ENCODE measurements at regions not wholly inside any gene's neighbourhood (a gene's known extent, or its start where the extent isn't known, plus 50 kb on each side); places are given as distances from the start of the nearest gene placed in this dataset.

DNA sequence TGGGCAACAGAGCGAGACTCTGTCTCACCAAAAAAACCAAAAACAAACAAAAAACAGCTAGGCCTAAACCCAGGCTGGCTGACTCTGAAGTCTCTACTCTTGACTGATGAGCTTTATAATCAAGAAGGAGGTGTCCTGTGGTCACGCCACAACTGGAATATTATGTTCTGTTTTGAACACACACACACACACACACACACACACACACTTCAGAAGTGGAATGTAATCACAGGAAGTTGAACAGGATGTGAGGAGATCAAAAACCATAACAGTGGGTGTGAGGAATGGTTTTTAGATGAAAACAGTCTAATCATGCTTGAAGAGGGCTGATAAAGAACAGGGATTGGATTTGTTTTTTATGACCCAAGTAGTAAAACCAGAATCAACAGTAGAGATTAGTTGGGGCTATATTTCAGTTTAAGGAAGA is 51.1 kb upstream of the IL6 start (continued):
- TF ChIP-seq, protein P1, sequence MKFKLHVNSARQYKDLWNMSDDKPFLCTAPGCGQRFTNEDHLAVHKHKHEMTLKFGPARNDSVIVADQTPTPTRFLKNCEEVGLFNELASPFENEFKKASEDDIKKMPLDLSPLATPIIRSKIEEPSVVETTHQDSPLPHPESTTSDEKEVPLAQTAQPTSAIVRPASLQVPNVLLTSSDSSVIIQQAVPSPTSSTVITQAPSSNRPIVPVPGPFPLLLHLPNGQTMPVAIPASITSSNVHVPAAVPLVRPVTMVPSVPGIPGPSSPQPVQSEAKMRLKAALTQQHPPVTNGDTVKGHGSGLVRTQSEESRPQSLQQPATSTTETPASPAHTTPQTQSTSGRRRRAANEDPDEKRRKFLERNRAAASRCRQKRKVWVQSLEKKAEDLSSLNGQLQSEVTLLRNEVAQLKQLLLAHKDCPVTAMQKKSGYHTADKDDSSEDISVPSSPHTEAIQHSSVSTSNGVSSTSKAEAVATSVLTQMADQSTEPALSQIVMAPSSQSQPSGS (IDR thresholded peaks at IDR 0.05; ENCODE audit: low read length) = no peak
- TF ChIP-seq, protein P2, sequence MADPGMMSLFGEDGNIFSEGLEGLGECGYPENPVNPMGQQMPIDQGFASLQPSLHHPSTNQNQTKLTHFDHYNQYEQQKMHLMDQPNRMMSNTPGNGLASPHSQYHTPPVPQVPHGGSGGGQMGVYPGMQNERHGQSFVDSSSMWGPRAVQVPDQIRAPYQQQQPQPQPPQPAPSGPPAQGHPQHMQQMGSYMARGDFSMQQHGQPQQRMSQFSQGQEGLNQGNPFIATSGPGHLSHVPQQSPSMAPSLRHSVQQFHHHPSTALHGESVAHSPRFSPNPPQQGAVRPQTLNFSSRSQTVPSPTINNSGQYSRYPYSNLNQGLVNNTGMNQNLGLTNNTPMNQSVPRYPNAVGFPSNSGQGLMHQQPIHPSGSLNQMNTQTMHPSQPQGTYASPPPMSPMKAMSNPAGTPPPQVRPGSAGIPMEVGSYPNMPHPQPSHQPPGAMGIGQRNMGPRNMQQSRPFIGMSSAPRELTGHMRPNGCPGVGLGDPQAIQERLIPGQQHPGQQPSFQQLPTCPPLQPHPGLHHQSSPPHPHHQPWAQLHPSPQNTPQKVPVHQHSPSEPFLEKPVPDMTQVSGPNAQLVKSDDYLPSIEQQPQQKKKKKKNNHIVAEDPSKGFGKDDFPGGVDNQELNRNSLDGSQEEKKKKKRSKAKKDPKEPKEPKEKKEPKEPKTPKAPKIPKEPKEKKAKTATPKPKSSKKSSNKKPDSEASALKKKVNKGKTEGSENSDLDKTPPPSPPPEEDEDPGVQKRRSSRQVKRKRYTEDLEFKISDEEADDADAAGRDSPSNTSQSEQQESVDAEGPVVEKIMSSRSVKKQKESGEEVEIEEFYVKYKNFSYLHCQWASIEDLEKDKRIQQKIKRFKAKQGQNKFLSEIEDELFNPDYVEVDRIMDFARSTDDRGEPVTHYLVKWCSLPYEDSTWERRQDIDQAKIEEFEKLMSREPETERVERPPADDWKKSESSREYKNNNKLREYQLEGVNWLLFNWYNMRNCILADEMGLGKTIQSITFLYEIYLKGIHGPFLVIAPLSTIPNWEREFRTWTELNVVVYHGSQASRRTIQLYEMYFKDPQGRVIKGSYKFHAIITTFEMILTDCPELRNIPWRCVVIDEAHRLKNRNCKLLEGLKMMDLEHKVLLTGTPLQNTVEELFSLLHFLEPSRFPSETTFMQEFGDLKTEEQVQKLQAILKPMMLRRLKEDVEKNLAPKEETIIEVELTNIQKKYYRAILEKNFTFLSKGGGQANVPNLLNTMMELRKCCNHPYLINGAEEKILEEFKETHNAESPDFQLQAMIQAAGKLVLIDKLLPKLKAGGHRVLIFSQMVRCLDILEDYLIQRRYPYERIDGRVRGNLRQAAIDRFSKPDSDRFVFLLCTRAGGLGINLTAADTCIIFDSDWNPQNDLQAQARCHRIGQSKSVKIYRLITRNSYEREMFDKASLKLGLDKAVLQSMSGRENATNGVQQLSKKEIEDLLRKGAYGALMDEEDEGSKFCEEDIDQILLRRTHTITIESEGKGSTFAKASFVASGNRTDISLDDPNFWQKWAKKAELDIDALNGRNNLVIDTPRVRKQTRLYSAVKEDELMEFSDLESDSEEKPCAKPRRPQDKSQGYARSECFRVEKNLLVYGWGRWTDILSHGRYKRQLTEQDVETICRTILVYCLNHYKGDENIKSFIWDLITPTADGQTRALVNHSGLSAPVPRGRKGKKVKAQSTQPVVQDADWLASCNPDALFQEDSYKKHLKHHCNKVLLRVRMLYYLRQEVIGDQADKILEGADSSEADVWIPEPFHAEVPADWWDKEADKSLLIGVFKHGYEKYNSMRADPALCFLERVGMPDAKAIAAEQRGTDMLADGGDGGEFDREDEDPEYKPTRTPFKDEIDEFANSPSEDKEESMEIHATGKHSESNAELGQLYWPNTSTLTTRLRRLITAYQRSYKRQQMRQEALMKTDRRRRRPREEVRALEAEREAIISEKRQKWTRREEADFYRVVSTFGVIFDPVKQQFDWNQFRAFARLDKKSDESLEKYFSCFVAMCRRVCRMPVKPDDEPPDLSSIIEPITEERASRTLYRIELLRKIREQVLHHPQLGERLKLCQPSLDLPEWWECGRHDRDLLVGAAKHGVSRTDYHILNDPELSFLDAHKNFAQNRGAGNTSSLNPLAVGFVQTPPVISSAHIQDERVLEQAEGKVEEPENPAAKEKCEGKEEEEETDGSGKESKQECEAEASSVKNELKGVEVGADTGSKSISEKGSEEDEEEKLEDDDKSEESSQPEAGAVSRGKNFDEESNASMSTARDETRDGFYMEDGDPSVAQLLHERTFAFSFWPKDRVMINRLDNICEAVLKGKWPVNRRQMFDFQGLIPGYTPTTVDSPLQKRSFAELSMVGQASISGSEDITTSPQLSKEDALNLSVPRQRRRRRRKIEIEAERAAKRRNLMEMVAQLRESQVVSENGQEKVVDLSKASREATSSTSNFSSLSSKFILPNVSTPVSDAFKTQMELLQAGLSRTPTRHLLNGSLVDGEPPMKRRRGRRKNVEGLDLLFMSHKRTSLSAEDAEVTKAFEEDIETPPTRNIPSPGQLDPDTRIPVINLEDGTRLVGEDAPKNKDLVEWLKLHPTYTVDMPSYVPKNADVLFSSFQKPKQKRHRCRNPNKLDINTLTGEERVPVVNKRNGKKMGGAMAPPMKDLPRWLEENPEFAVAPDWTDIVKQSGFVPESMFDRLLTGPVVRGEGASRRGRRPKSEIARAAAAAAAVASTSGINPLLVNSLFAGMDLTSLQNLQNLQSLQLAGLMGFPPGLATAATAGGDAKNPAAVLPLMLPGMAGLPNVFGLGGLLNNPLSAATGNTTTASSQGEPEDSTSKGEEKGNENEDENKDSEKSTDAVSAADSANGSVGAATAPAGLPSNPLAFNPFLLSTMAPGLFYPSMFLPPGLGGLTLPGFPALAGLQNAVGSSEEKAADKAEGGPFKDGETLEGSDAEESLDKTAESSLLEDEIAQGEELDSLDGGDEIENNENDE (IDR thresholded peaks at IDR 0.05; ENCODE audit: insufficient replicate concordance, low read length) = no peak
- TF ChIP-seq BACH1 (IDR thresholded peaks at IDR 0.05; ENCODE audit: low read length) = no peak
- TF ChIP-seq, protein P3, sequence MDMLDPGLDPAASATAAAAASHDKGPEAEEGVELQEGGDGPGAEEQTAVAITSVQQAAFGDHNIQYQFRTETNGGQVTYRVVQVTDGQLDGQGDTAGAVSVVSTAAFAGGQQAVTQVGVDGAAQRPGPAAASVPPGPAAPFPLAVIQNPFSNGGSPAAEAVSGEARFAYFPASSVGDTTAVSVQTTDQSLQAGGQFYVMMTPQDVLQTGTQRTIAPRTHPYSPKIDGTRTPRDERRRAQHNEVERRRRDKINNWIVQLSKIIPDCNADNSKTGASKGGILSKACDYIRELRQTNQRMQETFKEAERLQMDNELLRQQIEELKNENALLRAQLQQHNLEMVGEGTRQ (IDR thresholded peaks at IDR 0.05; ENCODE audit: low read length) = no peak
- no peak for TF ChIP-seq RXRA (IDR thresholded peaks at IDR 0.05; ENCODE audit: insufficient read depth, low read depth, low read length)
- no peak for TF ChIP-seq FOSL1 (IDR thresholded peaks at IDR 0.05; ENCODE audit: insufficient read depth, low read depth, low read length)
- no peak for TF ChIP-seq RAD21 (IDR thresholded peaks at IDR 0.05 in 1 of 2, conservative IDR thresholded peaks at IDR 0.05 in 1 of 2; ENCODE audit: low read depth in 2 of 2, low read length in 2 of 2)
- TF ChIP-seq, protein P4, sequence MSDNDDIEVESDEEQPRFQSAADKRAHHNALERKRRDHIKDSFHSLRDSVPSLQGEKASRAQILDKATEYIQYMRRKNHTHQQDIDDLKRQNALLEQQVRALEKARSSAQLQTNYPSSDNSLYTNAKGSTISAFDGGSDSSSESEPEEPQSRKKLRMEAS (IDR thresholded peaks at IDR 0.05) = no peak
